GM10266 (cell line): ENCODE measurements at regions not wholly inside any gene's neighbourhood (a gene's known extent, or its start where the extent isn't known, plus 50 kb on each side); places are given as distances from the start of the nearest gene placed in this dataset.

Experiments
- DNase-seq: peaks from one replicate; pipeline ENCODE4 v3.0.0; 2012; ENCODE audit errors: extremely low spot score
- CTCF ChIP-seq: IDR thresholded peaks from 2 replicates; pipeline ENCODE4 v1.5.1; 2012; ENCODE audit warnings: mild to moderate bottlenecking, low read depth; ENCODE audit not compliant: control insufficient read depth, insufficient read depth; ENCODE audit errors: missing control alignments

- no peak for TF ChIP-seq CTCF
- DNase-seq = no peak
Measured at GRCh38 chr11:69908511-69909220, 89.5 kb upstream of the FGF3 start.

GRCh38 chr11:69909561-69910518 lies 90.6 kb upstream of the FGF3 start:
- DNase-seq = peak; percentile 47
- TF ChIP-seq CTCF = peak; percentile 57

GRCh38 chr11:69910519-69911309 lies 91.5 kb upstream of the FGF3 start:
- TF ChIP-seq CTCF = no peak
- no peak for DNase-seq

GRCh38 chr11:69911310-69912160 lies 92.3 kb upstream of the FGF3 start:
- no peak for DNase-seq
- TF ChIP-seq CTCF = no peak

GRCh38 chr11:69912161-69912910 lies 93.1 kb upstream of the FGF3 start:
- no peak for DNase-seq
- TF ChIP-seq CTCF = no peak
